ENCODE measurements at regions not wholly inside any gene's neighbourhood (a gene's known extent, or its start where the extent isn't known, plus 50 kb on each side); places are given as distances from the start of the nearest gene placed in this dataset.

DNA sequence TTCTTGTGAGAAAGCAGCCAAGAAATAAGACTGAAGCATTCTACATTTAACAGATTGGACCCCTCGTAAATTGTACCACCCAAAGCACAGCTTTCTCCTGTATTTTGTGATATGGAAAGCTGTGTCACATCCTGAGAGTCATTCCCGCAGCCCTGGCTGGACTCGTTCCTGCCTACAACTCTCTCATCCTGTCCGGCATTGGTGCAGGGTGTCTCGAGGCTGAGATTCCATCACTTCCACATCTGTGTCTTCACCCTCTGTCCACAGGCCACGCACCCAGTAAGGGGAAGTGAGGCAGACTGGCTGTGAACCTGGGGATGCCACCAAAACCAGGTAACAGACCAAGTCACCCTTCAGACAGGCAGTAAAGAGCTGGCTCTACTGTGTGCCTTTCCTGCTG is 146.2 kb upstream of the KLF6 start:
- TF ChIP-seq, protein P1, sequence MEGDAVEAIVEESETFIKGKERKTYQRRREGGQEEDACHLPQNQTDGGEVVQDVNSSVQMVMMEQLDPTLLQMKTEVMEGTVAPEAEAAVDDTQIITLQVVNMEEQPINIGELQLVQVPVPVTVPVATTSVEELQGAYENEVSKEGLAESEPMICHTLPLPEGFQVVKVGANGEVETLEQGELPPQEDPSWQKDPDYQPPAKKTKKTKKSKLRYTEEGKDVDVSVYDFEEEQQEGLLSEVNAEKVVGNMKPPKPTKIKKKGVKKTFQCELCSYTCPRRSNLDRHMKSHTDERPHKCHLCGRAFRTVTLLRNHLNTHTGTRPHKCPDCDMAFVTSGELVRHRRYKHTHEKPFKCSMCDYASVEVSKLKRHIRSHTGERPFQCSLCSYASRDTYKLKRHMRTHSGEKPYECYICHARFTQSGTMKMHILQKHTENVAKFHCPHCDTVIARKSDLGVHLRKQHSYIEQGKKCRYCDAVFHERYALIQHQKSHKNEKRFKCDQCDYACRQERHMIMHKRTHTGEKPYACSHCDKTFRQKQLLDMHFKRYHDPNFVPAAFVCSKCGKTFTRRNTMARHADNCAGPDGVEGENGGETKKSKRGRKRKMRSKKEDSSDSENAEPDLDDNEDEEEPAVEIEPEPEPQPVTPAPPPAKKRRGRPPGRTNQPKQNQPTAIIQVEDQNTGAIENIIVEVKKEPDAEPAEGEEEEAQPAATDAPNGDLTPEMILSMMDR (IDR thresholded peaks at IDR 0.05) = no peak
- no peak for TF ChIP-seq POLR2A (IDR thresholded peaks at IDR 0.05)

Data from thyroid gland (tissue), 4 donors.